Tibial nerve (tissue), 4 donors: ENCODE measurements at regions not wholly inside any gene's neighbourhood (a gene's known extent, or its start where the extent isn't known, plus 50 kb on each side); places are given as distances from the start of the nearest gene placed in this dataset.

Experiments used
- DNase-seq, 2 donors: peaks; one replicate each; pipeline ENCODE4 v3.0.0-alpha.2; 2019; ENCODE audit warnings: low spot score in 2 of 2
- H3K27ac ChIP-seq, 4 donors: fragments of 200-600 bp; sonication (generic) in 3 of 4; one replicate each; pipeline ENCODE4 v1.5.1; 2017 to 2019; ENCODE audit warnings: mild to moderate bottlenecking in 1 of 4
- H3K27me3 ChIP-seq, 2 donors: fragments of 200-600 bp; sonication (generic) in 1 of 2; one replicate each; pipeline versions ENCODE4 v1.5.1 to v1.6.0; 2017 to 2019
- H3K36me3 ChIP-seq, 3 donors: fragments of 200-600 bp; sonication (generic); one replicate each; pipeline ENCODE4 v1.5.1; 2018 to 2019
- H3K4me1 ChIP-seq, 4 donors: fragments of 200-600 bp; sonication (generic) in 3 of 4; one replicate each; pipeline ENCODE4 v1.5.1; 2017 to 2019
- H3K4me3 ChIP-seq, 4 donors: fragments of 200-600 bp; sonication (generic) in 3 of 4; one replicate each; pipeline ENCODE4 v1.5.1; 2017 to 2019; ENCODE audit warnings: mild to moderate bottlenecking in 1 of 4, moderate library complexity in 1 of 4
- H3K9me3 ChIP-seq, 4 donors: fragments of 200-600 bp; sonication (generic) in 3 of 4; one replicate each; pipeline ENCODE4 v1.5.1; 2017 to 2019
- CTCF ChIP-seq, 5 experiments: fragments of 200-600 bp in 3 of 5; fragments of 450-650 bp in 2 of 5; sonication (generic) in 3 of 5; IDR thresholded peaks; one replicate each; pipeline ENCODE4 v1.5.1; 2016 to 2019; ENCODE audit warnings: antibody characterized with exemption in 5 of 5, mild to moderate bottlenecking in 3 of 5, moderate library complexity in 2 of 5
- EP300 ChIP-seq, 2 donors: sonication (generic); formaldehyde crosslinking; IDR thresholded peaks; one replicate each; pipeline ENCODE4 v1.6.1; 2017; ENCODE audit warnings: antibody characterized with exemption in 2 of 2, mild to moderate bottlenecking in 1 of 2
- POLR2A ChIP-seq, 2 donors: fragments of 450-650 bp; IDR thresholded peaks; one replicate each; pipeline ENCODE4 v1.6.1; 2017; ENCODE audit warnings: antibody characterized with exemption in 2 of 2, mild to moderate bottlenecking in 2 of 2, moderate library complexity in 2 of 2
- WGBS, 2 donors: methylation state at CpG; one replicate each; pipeline ENCODE4 v1.1.5; 2018; 5-methylcytosine and 5-hydroxymethylcytosine counted together

DNA sequence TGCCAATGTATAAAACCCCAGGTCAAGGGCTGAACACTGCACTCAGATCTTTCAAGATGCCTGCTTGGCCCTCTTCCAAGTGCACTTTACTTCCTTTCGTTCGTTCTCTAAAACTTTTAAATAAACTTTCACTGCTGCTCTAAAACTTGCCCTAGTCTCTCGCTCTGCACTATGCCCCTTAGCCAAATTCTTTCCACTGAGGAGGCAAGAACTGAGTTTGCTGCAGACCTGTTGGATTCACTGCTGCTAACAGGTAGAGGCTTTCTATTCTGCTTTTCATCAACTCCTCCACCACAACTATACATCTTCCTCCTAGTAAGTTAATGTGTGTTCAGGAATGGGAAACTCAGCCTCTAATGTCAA, 467.9 kb downstream of the MBD2 start:
- H3K27me3 ChIP-seq: no peaks in the 10 kb centered on the region
- whole genome bisulfite sequencing, 2 donors: 35 to 37% methylated on average over 3 of the region's 3 CpGs
- no peaks in the 10 kb centered on the region for H3K36me3 ChIP-seq
- H3K4me1 ChIP-seq: peaks cover 0 to 6% (median 0%) of the 10 kb centered on the region in 4 donors
- no peaks in the 10 kb centered on the region for H3K9me3 ChIP-seq
- no peak overlapping the region for H3K27ac ChIP-seq
- TF ChIP-seq EP300 (IDR thresholded peaks at IDR 0.05): no peak
- TF ChIP-seq POLR2A (IDR thresholded peaks at IDR 0.05): no peak
- no peak for TF ChIP-seq CTCF (IDR thresholded peaks at IDR 0.05)
- no peak overlapping the region for H3K4me3 ChIP-seq
- no peak for DNase-seq

DNA sequence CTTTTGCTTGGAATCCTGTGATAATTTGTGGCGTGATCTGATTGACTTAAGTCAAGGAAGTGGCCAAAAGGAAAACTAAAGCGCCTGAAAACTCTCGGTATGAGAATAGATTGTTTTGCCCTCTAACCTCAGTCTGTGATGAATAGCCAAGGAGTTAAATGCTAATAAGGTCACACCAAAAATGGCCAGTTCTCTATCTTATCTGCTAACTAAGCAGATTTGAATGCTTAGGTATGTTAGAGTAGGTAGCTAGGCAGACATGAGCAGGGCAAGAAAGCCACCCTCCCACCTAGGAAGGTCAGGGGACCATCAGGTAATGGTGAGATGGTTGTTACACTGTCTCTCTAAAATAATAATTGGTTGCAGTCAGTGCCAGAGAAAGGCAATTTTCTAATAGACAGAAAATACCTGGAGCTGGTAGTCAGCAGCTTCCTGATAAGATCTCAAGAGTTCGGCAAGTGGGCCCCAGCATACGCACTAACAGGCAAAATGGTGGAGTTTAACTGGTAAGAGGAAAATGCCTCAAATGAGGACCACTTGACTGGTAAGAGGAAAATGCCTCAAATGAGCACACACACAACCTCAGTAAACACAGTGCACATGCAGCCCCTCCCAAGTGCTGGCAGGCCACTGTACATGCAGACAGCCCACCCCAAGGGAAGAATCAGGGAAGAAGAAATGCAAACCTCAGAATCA, 468.4 kb downstream of the MBD2 start:
- TF ChIP-seq CTCF (IDR thresholded peaks at IDR 0.05) (no peak), EP300 (IDR thresholded peaks at IDR 0.05) (no peak), POLR2A (IDR thresholded peaks at IDR 0.05) (no peak)
- H3K4me3 ChIP-seq: no peak overlapping the region
- DNase-seq: no peak
- no peaks in the 10 kb centered on the region for H3K27me3 ChIP-seq
- no peaks in the 10 kb centered on the region for H3K9me3 ChIP-seq
- WGBS, 2 donors: 76 to 84% methylated on average over 5 of the region's 5 CpGs
- no peaks in the 10 kb centered on the region for H3K36me3 ChIP-seq
- no peak overlapping the region for H3K27ac ChIP-seq
- peaks cover 0 to 6% (median 0%) of the 10 kb centered on the region in 4 donors for H3K4me1 ChIP-seq

- TF ChIP-seq POLR2A (IDR thresholded peaks at IDR 0.05) (no peak), CTCF (IDR thresholded peaks at IDR 0.05) (no peak), EP300 (IDR thresholded peaks at IDR 0.05) (no peak)
- Histone ChIP-seq H3K27me3 (no peaks in the 10 kb centered on the region), H3K9me3 (no peaks in the 10 kb centered on the region), H3K36me3 (no peaks in the 10 kb centered on the region), H3K4me1 (peaks cover 0 to 6% (median 0%) of the 10 kb centered on the region in 4 donors), H3K27ac (no peak overlapping the region), H3K4me3 (no peak overlapping the region)
- no peak for DNase-seq
Measured at GRCh38 chr18:53754154-53754553, 470.3 kb downstream of the MBD2 start.

- no peaks in the 10 kb centered on the region for H3K27me3 ChIP-seq
- no peak for TF ChIP-seq EP300 (IDR thresholded peaks at IDR 0.05)
- TF ChIP-seq CTCF (IDR thresholded peaks at IDR 0.05): no peak
- TF ChIP-seq POLR2A (IDR thresholded peaks at IDR 0.05): no peak
- no peak overlapping the region for H3K27ac ChIP-seq
- H3K4me3 ChIP-seq: no peak overlapping the region
- peaks cover 0 to 6% (median 0%) of the 10 kb centered on the region in 4 donors for H3K4me1 ChIP-seq
- no peaks in the 10 kb centered on the region for H3K9me3 ChIP-seq
- WGBS, 2 donors: 75% methylated on average over 3 of the region's 3 CpGs
- no peak for DNase-seq
- H3K36me3 ChIP-seq: no peaks in the 10 kb centered on the region
Measured at GRCh38 chr18:53753601-53754000, 470.9 kb downstream of the MBD2 start.

DNA sequence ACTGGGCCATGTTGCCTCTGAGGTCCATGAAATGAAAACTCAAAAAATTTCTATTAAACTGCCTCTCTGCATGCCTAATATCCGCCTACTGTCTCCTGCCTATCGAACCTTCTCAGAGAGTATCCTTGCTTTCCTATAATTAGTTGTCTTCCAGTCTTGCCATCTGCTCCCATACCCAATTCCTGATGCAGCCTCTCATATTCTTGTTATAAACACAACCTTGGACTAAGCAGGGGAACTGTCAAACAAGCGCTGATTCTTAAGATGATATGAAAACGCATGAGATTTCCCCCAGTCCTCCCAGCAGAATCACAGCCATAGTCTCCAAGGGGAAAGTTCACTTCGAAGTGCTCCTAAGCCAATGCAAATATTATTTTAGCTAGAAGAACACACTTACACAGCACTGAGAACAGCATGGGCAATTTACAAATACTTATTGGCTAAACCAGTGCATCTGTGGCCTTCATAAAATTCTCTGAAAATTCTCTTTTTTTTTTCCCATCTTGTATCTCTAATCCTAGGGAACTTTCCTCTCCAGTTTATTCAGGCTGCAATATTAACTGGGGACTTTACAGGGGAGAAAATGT, 471.6 kb downstream of the MBD2 start:
- WGBS, 2 donors: 45 to 50% methylated on average over 5 of the region's 5 CpGs
- H3K27ac ChIP-seq: no peak overlapping the region
- no peak overlapping the region for H3K4me3 ChIP-seq
- no peaks in the 10 kb centered on the region for H3K36me3 ChIP-seq
- no peaks in the 10 kb centered on the region for H3K27me3 ChIP-seq
- peaks cover 0 to 6% (median 0%) of the 10 kb centered on the region in 4 donors for H3K4me1 ChIP-seq
- H3K9me3 ChIP-seq: no peaks in the 10 kb centered on the region
- TF ChIP-seq CTCF (IDR thresholded peaks at IDR 0.05): no peak
- TF ChIP-seq EP300 (IDR thresholded peaks at IDR 0.05): no peak
- no peak for TF ChIP-seq POLR2A (IDR thresholded peaks at IDR 0.05)
- DNase-seq: no peak
